GOT3 (cell line): ENCODE measurements at regions not wholly inside any gene's neighbourhood (a gene's known extent, or its start where the extent isn't known, plus 50 kb on each side); places are given as distances from the start of the nearest gene placed in this dataset.
"Not testable (repeated sequence)": the region's sequence is repeated elsewhere in the genome, so short reads cannot be mapped to it uniquely, and the experiment has no call there.

Experiments used
- DNase-seq: peaks from one replicate; lab custom pipeline; 2025; ENCODE audit warnings: mixed read lengths; lab: John Stamatoyannopoulos, UW

DNA sequence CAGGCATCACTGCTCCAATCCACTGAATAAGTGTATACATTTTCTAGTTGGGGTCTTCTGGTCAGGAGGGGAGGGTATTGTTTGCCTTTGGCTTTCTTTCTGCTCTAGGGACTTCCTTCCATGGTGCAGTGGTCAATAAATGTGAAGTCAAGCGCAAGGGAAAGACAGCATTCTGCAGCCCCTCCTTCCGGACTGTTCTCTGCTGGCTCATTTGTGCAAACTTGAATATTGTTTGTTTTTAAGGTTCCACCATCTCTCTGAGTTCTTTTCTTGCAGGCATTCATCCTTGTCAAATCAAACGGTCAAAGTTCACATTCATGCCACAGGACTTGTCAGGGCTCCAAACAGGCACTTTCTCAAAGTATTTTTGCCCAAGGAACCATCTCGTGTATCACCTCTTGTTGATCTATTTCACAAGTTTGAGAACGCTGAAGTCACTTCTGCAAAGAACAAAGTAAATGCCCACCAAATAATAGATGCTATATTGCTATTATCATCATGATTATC lies 205.6 kb upstream of the KAZN start:
- no peak for DNase-seq

DNA sequence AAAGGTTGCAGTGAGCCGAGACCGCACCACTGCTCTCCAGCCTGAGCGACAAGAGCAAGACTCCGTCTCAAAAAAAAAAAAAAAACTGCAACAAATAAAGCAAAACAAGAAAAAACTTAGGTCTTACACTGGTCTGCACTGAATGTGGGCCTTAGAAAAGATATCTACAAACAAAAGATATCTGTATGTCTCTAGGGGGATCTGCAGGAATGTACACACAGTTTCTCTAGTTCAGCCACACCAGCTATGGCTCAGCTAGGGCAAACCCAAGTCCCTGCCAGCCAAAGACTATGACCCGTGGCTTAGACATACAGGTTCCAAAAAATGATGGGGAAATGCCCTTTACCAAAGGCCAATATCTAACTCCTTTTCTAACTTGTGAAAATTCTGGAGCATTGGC lies 202.4 kb upstream of the KAZN start:
- no peak for DNase-seq

DNA sequence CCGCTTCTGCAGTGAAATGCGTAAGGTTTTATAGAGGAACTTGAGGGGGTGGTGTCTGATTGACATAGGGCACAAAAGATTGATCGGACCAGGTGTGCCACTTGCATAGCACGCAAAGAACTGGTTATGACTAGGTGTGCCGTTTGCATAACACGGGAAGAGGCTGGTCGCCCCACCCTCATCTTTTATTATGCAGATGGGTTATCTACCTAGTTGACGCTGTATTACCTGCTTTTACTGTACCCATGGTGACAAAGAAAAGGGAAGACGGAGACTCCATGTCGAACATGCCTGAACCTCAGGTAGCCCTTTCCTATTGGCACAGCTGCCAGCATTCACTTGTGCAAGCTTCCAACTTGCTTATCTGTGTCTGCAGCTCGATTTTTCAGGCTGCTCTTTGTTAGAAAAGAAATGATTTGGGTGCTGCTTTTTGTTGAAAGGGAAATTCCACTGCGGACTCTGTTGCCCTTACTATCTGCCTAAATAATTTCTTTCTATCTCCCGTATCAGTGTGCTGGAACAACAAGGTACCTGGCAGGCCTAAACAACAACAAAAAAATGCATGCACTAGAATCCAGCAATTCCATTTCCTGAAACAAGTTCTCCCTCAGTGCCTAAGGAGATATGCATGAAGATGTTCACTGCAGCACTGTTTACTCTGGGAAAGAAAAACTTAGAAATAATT lies 194.4 kb upstream of the KAZN start:
- no peak for DNase-seq

DNA sequence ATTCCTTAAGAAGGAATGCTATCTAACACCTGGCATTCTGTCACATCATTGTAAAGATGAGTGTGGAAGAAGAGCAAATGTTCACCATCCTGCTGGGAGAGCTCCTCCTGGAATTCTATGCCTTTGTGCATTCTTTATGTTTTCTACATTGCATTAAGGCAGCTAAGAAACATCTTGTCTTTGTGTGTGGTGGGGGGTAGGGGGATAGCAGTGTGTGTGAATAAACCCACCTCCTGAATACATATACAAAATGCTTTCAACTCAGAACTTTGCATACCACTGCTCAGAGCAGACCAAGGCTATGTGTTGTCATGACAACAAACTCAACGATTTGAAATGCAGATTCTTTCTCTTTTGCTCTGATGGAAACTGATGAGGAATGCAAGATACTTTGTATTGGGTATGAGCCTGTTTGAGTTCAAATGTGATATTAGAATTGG lies 193.6 kb upstream of the KAZN start:
- DNase-seq, result no peak

DNA sequence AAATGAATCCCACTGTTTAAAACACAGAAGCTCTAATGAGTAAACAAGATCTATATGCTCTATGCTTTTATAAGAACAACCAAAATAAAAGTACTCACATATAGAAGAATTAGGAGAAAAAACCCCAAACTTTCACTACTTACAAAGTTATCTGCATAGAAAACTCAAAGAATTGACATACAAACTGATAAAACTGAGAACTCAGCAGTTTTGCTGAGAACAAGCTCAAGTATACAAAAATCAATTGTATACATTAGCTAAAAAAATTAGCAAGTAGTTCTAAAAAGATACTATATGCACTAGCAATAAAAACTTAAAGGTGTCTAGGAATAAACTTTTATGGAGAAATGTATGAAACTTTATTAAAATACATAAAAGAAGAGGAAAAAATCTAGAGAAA lies 186.2 kb upstream of the KAZN start:
- DNase-seq, result no peak

DNA sequence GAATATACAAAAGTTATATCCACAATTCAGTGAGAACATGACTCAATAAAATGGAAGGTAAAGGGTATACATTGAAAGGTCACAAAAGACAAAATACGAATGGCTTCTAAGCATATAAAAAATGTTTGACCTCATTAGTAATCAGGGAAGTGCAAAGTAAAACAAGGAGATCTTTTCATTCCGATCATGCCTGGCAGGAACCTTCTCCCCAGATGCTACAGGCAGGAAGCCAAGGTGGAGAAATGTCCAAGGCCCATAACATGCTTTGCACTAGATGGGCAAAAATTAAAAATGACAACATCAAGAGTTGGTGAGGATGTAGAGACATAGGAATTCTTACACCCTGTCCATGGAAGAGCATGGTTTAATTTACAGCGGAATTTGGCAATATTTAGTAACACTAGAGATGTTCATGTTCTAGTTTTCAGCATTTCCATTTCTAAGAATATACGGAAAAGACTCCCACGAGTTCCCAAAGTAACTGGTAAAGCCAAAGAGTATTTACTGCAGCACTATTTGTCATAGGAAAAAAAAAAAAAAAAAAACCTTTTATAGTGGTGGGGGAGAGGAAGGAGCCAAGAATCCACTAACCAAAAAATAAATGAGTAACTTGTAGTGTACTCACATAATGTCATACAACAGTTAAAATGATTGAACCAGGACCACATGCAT lies 184.5 kb upstream of the KAZN start:
- no peak for DNase-seq

DNA sequence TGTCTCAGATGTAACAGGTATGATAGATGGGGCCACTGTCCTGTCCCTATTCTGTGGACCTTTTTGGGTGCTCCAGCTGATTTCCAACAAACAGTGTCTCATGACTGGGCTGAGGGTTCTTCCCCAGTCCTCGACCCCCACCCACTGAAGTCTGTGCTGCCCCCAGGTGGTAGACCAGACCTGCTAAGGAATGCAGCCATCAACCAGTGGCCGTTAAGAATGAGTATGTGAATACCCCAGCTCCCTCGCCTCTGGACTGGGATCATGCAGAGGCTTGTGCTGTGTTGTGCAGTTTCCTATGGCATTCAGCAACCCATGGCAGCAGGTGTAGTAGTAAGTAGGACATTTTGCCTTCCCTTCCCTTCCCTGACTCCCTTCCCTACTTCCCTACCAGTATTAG lies 183.1 kb upstream of the KAZN start:
- no peak for DNase-seq

DNA sequence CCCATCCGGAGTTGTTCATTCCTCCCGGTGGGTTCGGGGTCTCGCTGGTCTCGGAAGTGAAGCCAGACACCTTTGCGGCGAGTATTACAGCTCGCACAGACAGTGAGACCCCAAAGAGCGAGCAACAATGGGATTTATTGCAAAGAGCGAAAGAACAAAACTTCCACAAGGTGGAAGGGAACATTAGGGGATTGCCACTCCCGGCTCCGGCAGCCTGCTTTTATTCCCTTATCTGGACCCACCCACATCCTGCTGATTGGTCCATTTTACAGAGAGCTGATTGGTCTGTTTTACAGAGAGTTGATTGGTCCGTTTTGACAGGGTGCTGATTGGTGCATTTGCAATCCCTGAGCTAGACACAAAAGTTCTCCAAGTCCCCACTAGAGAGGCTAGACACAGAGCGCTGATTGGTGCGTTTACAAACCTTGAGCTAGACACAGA lies 178.7 kb upstream of the KAZN start:
- DNase-seq, result not testable (repeated sequence)

DNA sequence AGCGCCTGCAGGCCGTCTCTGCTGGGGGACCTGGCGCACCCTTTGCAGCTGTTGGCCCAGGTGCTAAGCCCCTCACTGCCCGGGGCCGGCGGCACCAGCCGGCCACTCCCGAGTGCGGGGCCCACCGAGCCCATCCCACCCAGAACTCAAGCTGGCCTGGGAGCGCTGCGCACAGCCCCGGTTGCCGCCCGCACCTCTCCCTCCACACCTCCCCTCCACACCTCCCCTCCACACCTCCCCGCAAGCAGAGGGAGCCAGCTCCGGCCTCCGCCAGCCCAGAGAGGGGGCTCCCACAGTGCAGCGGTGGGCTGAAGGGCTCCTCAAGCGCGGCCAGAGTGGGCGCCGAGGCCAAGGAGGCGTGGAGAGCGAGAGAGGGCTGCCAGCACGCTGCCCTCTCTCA lies 177.8 kb upstream of the KAZN start:
- no peak for DNase-seq

DNA sequence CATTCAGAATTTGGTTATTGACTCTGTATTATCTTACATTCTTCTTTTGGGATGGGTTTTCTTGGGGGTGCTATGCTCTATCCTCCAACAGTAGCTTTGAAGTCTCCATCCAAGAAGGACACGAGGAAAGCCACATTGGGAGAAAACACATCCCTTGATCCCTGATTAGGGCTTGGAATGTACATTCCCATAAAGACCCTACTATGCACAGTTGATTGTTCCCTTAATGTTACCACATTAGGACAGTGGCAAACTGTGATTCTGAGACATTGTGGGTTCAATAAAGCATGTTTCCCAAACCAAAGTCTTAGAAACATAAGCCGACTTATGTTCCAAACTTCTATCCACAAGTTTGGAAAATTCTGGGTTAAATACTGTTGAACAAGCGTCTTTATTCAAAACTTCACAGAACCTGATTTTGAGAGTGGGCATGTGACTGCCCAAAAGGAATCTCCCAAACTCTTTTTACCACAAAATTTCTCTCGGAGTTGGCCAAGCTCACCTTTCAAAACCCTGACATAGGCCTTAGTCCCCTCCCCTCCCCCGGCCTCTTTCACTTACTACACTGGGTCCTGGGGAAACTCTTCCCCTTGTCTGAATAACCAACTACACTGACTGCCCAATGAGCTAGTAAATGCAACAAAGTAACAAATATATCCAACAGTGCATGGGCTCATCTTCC lies 177.0 kb upstream of the KAZN start:
- DNase-seq, result no peak

DNA sequence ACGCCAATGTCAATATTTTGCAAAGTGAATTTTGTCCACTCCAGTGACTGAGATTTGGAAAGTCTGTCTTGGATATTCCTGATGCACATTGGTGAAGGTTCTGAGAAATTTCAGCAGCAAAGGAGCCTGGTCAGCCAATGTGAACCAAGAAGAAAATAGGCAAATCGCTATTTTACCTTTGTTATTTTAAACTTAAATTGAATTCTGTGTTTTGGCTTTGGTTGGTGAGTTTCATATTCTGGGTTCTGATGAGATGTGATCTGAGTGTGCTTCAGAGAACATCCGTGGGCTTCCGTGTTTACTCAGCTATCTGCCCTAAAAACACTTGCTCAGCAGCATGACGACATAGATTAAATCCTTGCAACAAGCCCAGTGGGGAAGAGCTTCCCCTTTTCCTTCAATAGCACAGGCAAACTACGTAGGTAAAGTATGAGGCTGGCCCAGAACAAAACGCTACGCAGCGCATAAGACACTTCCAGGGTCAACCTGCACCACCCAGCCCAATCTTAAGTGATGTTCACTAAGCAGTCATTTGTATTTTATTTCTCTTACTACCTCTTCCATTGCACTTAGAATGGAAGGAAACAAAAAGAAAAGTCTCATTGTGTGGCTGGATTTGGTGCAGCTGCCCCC lies 176.4 kb upstream of the KAZN start:
- no peak for DNase-seq

DNA sequence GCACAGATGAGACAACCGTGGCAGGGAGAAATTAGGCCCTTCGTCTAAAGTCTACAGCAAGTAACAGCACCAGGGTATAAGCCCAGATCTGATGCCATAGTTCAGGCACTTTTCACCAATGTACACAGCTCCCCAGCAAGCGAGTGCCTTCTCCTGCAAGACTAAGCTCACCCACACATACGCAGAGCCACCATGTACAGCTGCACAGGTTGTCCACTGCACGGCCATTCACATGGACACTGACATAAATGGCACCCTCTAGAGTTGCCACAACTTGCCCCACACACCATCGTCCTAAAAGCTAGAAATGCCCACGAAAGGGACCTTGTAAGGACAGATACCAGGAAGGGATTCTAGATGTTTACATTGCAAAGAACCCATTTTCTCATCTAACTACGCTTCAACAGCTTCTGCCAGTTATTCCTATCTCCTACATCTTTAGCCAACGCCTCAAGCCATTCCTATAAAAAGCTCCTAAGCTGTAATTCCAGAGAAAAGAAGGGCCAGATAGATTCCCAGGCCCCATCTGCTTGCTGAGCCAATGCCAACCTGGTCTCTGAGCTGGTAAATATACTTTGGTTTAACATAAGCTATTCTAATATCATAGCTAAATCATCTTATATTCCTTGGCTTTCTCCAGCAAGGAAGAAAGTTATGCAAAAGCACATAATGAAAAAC lies 174.0 kb upstream of the KAZN start:
- no peak for DNase-seq

DNA sequence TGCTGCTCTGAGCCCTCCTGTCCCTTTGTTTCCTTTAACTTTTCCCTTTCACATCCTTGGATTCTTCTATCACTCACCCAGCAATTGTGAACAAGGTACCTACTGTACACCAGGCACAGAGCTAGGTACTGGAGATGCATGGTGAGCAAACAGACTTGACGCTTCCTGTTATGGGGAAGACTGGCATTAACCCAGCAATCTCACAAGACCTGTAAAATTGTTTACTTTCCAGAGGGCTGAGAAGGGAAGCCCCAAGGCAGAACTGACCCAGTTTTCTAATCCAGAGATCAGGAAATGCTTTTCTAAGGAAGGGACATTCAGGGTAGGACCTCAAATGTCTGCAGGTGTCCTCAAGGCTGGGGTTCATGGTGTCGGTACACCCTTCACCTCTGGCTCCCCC lies 171.6 kb upstream of the KAZN start:
- DNase-seq, result no peak

DNA sequence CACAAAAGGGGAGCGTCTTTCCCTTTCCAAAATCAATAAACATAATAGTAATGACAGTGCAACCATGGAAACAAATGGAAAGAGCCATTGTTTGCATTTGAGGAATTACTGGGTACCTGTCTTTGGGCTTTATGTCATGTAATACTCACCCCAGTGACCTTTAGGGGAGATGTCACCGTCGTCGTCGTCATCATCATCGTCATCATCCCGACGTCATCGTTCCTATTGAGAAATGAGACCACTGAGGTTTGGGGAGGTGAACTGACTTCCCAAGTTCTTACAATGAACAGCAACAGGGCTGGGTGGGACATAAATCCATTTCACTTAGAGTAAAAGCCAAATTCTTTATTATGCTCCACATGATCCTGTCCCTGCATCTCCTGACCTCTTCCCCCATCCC lies 168.9 kb upstream of the KAZN start:
- no peak for DNase-seq

DNA sequence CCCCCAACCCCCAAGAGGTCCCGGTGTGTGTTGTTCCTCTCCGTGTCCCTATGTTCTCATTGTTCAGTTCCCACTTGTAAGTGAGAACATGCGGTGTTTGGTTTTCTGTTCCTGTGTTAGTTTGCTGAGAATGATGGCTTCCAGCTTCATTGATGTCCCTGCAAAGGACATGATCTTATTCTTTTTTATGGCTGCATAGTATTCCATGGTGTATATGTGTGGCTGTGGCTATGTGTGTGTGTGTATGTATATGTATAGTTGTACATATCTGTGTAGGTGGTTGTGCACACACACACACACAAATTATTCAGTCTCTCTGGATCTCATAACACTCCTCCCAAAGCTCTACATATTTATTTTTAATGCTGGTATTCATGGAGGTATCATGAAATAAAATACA lies 165.8 kb upstream of the KAZN start:
- DNase-seq, result not testable (repeated sequence)

DNA sequence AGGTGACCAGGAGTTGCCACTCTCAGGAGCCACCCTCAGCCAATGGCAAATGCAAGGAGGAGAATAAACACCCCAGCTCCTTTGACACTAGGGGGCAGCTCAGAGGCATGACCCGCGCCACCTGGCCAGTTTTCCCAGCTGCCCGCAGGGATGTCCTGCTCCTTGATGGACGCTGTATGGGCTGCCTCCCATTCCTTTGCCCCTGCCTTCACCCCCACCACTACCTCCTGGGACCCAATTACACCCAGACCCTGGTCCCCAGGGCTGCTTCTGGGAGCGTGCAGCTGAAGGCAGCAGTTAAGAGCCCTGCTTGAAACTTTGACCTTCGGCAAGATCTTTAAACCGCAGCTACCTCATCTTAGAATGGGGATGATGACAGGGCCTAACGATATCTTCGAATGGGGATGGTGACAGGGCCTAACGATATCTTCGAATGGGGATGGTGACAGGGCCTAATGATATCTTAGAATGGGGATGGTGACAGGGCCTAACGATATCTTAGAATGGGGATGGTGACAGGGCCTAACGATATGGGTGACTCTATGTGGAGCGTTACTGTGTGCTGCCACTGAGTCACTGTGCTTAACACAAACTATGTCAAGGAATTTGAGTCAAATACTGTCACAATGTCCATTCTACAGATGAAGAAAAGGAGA lies 163.0 kb upstream of the KAZN start:
- no peak for DNase-seq

DNA sequence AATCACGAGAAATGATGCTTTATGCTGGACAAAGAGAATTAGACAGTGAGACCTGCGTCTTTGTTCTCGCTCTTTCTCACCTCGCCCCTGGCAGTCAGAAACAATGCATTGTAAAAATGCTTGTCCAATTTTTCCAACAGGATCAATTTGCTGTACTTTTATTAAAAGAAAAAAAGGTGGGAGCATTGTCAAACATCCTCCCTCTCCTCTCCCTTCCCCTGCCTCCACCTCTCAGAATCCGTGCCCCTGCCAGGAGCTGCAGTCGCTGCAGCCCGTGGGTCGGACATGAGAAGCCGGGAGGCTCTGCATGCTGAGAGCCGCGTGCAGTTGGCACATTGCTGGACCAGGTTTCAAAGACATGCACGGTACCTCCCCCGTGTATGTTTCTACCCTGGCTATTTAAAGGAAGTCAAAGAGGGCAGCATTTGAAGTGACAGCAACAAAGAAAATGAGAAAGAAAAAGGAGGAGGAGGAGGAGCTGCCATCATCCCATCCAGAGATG lies 161.0 kb upstream of the KAZN start:
- no peak for DNase-seq

DNA sequence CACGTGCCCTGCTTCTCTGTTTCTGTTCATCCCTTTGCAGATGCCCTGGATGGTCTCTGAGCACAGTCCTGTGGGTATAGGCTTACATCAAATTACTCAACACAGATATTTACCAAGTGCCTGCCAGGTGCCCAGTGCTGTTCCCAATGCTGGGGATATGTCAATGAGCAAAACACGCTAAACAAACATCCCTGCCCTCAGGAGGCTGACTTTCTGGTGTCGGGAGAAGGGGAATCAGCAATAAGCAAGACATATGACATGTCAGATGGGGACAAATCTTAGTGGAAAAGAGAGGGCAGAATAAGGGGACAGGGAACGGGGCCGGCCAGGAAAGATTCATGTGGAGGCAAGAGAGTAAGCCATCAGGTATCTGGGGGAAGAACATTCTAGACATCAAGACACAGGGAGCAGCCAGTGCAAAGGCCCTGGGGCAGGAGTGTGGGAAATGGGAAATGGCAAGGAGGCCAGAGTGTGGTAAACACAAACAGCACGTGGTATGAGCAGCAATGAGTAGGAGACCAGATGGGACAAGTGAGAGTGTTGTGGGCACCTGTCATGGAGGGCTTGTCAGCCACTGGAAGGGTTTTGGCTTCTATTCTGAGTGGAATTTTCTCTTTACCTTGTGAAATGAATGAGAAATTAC lies 160.2 kb upstream of the KAZN start:
- DNase-seq, result no peak

DNA sequence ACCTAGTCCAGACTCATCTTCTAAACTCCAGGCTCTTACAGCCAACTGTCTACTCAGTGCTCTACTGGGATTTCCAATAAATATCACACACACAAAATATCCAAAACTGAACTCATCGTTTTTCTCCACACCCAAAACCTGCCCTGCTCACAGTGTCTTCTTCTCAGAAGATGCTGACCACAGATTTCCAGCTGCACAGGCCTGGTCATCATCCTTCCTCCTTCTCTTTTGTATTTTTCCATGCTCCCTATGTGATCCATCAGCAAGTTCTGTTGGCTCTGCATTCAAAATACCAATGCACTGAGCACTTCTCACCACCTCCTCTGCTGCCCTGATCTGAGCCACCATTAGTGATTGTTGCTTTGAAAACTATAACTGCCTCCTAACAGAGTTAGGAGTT lies 159.5 kb upstream of the KAZN start:
- no peak for DNase-seq

DNA sequence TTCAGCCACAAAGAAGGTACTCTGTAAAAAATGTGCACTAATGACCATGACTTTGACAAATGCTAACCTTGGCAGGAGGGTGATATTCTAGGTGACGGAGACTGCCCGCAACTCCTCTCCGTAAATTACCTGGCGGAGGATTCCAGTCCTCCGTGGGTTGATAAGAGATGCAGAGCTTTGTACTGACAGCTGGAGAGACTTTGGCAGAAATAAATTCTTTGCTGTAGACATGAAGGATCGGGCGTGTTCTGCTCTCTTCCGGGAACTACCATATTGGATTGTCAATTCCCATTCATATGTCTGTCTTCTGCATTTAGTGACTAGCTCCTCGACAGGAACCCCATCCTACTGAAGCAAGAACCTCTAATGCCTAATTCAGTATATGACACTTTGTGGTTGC lies 158.3 kb upstream of the KAZN start:
- no peak for DNase-seq

DNA sequence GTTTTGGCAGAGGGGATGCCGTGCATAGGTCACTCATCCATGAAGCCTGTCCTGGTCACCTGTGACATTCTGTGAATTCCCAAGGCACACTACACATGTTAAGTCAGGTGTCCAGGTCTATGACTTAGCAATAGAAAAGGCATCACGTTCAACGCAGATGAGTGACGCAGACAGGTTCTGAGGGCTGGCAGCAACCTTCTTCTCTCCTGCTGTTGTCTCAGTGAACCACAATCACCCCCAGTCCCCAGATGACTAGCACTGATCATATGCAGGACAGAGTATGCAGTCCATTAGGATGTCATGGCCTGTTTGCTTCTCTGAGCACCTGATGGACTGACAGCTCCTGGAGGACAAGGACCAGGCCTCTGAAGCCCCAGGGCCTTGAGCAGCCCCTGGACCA lies 157.8 kb upstream of the KAZN start:
- DNase-seq, result no peak
